Nephron (organoid): ENCODE measurements at regions not wholly inside any gene's neighbourhood (a gene's known extent, or its start where the extent isn't known, plus 50 kb on each side); places are given as distances from the start of the nearest gene placed in this dataset.

Experiments
- H3K27ac Mint-ChIP-seq, 3 experiments: 2 replicates each; pipeline ENCODE4 v1.8.0; 2020; ENCODE audit warnings: mixed read lengths in 3 of 3, mild to moderate bottlenecking in 2 of 3, moderate library complexity in 1 of 3
- H3K27me3 Mint-ChIP-seq: 2 replicates; pipeline ENCODE4 v1.8.0; 2021; ENCODE audit warnings: low read depth, mild to moderate bottlenecking, moderate library complexity, mixed read lengths
- H3K36me3 Mint-ChIP-seq: 2 replicates; pipeline ENCODE4 v1.8.0; 2020; ENCODE audit warnings: low read depth, mixed read lengths
- H3K4me1 Mint-ChIP-seq: 2 replicates; pipeline ENCODE4 v1.8.0; 2020; ENCODE audit warnings: mixed read lengths
- H3K4me3 Mint-ChIP-seq, 3 experiments: 2 replicates each; pipeline ENCODE4 v1.8.0; 2020; ENCODE audit warnings: mild to moderate bottlenecking in 3 of 3, mixed read lengths in 3 of 3, moderate library complexity in 2 of 3
- H3K9me3 Mint-ChIP-seq: 2 replicates; pipeline ENCODE4 v1.8.0; 2020; ENCODE audit warnings: mixed read lengths
- TF ChIP-seq, protein P1 (sequence below), 3 experiments: fragments of 200-600 bp; sonication (generic); IDR thresholded peaks; one replicate each; pipeline ENCODE4 v1.5.0; 2021; ENCODE audit warnings: antibody characterized with exemption in 3 of 3; ENCODE audit not compliant: unreplicated experiment in 3 of 3

DNA sequence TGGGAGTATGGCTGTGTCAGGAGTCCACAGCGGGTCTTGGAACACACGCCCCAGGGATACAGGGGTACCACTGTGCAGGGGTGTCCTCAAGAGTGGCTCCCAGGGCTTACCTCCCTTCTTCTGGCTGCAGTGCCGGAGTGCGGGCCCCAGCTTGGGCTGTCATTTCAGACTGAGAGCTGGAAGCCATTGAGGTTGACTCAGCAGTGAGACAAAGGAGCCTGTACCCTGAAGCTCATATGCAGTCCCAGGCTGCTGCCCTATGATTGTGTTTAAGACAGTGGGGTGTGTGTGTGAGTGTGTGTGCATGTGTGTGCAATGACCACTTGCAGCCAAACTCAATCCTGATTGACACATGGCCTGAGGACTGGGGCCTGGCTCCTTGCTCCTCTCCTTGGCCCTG is 167.7 kb upstream of the AFDN start:
- TF ChIP-seq, protein P1, sequence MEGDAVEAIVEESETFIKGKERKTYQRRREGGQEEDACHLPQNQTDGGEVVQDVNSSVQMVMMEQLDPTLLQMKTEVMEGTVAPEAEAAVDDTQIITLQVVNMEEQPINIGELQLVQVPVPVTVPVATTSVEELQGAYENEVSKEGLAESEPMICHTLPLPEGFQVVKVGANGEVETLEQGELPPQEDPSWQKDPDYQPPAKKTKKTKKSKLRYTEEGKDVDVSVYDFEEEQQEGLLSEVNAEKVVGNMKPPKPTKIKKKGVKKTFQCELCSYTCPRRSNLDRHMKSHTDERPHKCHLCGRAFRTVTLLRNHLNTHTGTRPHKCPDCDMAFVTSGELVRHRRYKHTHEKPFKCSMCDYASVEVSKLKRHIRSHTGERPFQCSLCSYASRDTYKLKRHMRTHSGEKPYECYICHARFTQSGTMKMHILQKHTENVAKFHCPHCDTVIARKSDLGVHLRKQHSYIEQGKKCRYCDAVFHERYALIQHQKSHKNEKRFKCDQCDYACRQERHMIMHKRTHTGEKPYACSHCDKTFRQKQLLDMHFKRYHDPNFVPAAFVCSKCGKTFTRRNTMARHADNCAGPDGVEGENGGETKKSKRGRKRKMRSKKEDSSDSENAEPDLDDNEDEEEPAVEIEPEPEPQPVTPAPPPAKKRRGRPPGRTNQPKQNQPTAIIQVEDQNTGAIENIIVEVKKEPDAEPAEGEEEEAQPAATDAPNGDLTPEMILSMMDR (IDR thresholded peaks at IDR 0.05; ENCODE audit: unreplicated experiment in 3 of 3), result no peak
- Mint-ChIP-seq H3K27ac (no peak overlapping the region), H3K36me3 (no peaks in the 10 kb centered on the region), H3K9me3 (no peaks in the 10 kb centered on the region), H3K27me3 (no peaks in the 10 kb centered on the region), H3K4me1 (peaks cover 25% of the 10 kb centered on the region), H3K4me3 (no peak overlapping the region)

DNA sequence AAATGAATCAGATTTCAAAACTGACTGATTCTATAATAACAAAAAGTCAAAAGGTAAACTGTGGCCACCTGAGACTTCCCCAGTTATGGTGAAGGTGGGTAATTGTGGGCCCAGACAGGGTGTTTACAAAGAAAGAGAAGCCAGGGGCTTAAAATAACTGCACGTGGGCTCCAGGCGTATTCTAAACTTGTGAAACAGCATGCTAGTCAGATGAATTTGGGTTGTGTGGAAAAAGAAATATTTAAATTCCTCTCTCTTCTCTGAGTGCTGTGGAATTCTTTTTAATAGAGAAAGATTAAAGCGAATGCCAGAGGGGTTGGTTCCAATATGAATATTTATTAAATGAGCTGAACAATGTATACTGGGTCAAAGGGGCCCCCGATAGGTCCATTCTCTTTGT is 166.3 kb upstream of the AFDN start:
- H3K36me3 Mint-ChIP-seq, result no peaks in the 10 kb centered on the region
- peaks cover 39% of the 10 kb centered on the region for H3K4me1 Mint-ChIP-seq
- H3K27ac Mint-ChIP-seq, result peak overlapping the region; percentile 8 to 100 (median 98)
- H3K27me3 Mint-ChIP-seq, result no peaks in the 10 kb centered on the region
- TF ChIP-seq, protein P1 (IDR thresholded peaks at IDR 0.05; ENCODE audit: unreplicated experiment in 3 of 3), result no peak
- H3K4me3 Mint-ChIP-seq, result no peak overlapping the region
- H3K9me3 Mint-ChIP-seq, result no peaks in the 10 kb centered on the region

DNA sequence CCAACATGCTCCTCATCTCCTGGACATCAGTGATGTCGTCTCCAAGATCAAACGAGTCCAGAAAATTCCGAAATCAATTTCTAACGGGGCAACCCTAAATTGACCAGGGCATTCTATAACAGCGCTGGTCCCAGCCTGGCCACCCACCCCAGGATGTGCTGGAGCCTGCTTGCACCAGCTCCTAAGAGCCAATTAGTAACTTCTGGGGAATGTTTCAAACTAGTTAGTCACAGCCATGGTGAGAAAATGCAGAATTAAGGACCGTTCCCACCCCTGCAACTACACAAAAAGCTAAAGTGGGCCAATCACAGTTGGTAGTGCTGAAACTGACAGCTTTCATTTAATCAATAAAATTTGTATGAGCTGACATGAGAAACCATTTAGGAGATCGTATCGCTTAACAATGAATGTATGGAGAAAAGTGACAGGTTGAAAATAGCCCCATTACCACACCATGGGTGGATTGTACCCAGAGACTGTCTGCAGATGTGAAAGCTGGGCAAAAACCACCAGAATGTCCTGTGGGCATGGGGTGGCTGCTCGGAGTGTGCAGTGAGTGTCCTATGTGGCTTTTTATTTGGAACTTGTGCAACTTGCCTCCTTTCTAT is 165.7 kb upstream of the AFDN start:
- TF ChIP-seq, protein P1 (IDR thresholded peaks at IDR 0.05; ENCODE audit: unreplicated experiment in 3 of 3), result no peak
- H3K4me1 Mint-ChIP-seq, result peaks cover 45% of the 10 kb centered on the region

DNA sequence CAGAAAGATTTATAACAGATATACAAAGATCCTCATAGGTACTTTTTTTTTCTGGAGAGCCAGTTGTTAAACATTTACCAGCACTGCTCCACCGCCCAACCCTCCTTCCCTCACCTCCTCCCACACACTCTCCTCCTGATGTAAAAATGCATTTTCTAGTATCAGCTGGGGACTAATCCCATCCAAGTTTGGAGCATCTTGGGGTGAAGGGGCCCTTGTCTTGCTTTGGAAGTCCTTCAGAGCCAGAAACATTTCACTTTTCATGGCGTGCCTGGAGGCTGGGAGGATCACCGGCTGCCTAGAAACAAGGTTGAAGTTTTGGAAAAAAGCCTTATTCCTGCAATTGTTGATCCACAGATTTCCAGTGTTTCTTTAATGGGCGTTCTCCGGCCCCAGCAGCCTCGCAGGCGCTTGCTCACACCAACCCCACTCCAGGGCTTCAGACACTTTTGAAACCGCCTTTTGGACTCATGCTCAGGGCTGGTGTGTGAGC is 165.1 kb upstream of the AFDN start:
- H3K4me1 Mint-ChIP-seq, result peaks cover 51% of the 10 kb centered on the region
- peaks cover 6% of the 10 kb centered on the region for H3K27me3 Mint-ChIP-seq
- TF ChIP-seq, protein P1 (IDR thresholded peaks at IDR 0.05; ENCODE audit: unreplicated experiment in 3 of 3), result no peak
- H3K27ac Mint-ChIP-seq, result peak overlapping the region; percentile 66 to 100 (median 98)
- no peaks in the 10 kb centered on the region for H3K36me3 Mint-ChIP-seq
- no peaks in the 10 kb centered on the region for H3K9me3 Mint-ChIP-seq
- H3K4me3 Mint-ChIP-seq, result peak overlapping the region in 2 of 3 experiments; percentile 14 to 46

More for the DNA sequence above, 165.7 kb upstream of the AFDN start:
- Mint-ChIP-seq H3K36me3 (no peaks in the 10 kb centered on the region), H3K4me3 (no peak overlapping the region), H3K27me3 (peaks cover 4% of the 10 kb centered on the region), H3K9me3 (no peaks in the 10 kb centered on the region), H3K27ac (peak overlapping the region; percentile 66 to 100 (median 98))

DNA sequence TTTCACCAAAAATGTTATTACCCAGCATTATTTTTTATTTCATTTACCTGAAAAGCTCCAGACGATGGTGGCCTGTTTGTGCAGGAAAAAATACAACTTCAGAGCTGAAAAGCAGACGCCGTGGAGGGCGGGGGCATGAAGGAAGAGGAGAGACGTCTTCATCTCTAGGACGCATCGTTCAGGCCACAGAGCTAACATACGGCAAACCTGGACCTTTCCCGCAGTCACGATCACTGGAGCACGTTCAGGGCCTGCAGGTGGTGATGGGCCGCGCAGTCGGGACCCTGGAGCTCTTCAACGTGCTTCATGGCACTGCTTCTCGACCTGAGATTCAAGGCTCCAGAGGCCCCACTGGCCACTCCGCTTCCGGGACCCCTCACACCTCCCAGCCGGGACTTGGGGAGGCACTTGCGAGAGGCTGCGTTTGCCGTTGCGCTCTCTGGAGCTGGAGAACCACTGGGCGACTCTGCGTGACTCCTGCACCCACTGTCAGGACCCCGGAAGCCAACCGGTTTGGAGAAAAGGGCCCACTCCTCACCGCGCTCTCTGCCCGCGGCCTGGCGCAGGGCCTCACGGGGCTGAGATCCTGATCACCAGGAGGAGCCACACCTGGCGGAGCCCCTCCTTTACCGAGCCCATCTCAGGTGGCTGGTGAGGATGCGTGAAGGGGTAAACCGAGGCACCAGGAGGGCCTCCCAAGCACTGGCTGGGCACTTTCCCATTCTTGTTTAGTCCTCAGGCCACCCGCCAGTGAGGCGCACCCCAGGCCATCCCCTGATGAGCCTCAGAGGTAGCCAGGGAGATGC is 164.4 kb upstream of the AFDN start:
- H3K9me3 Mint-ChIP-seq, result no peaks in the 10 kb centered on the region
- peak overlapping the region in 2 of 3 experiments; percentile 14 to 46 for H3K4me3 Mint-ChIP-seq
- H3K27me3 Mint-ChIP-seq, result peaks cover 9% of the 10 kb centered on the region
- TF ChIP-seq, protein P1 (IDR thresholded peaks at IDR 0.05; ENCODE audit: unreplicated experiment in 3 of 3), result no peak
- H3K27ac Mint-ChIP-seq, result peak overlapping the region; percentile 66 to 100 (median 98)
- peaks cover 55% of the 10 kb centered on the region for H3K4me1 Mint-ChIP-seq
- no peaks in the 10 kb centered on the region for H3K36me3 Mint-ChIP-seq
